ENCODE measurements at regions not wholly inside any gene's neighbourhood (a gene's known extent, or its start where the extent isn't known, plus 50 kb on each side); places are given as distances from the start of the nearest gene placed in this dataset.
"Not testable (repeated sequence)": the region's sequence is repeated elsewhere in the genome, so short reads cannot be mapped to it uniquely, and the experiment has no call there.

DNA sequence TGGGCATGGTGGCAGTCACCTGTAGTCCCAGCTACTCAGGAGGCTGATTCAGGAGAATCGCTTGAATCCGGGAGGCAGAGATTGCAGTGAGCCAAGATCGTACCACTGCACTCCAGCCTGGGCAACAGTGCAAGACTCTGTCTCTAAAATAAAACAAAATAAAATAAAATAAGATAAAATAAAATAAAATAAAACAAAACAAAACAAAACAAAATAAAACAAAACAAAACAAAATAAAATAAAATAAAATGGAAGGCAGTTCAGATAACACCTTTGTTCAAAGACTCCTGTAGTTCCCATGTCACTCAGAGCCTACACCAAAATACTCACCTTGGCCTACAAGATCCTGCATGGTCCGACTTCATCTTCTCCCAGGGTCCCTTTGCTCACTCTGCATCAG is 61.3 kb downstream of the SYF2 start:
- DNase-seq (ENCODE audit: low read depth in 2 of 3, low spot score in 2 of 3): not testable (repeated sequence)

GRCh38 chr1:25170439-25170838 is 61.9 kb downstream of the SYF2 start:
- no peak for DNase-seq (ENCODE audit: low read depth in 2 of 3, low spot score in 2 of 3)

GRCh38 chr1:25169610-25170009 is 62.7 kb downstream of the SYF2 start:
- DNase-seq (ENCODE audit: low read depth in 2 of 3, low spot score in 2 of 3): no peak

GRCh38 chr1:25169168-25169567 is 63.1 kb downstream of the SYF2 start:
- no peak for DNase-seq (ENCODE audit: low read depth in 2 of 3, low spot score in 2 of 3)

- no peak for DNase-seq (ENCODE audit: low read depth in 2 of 3, low spot score in 2 of 3)
These were observed 63.9 kb downstream of the SYF2 start for GRCh38 chr1:25168193-25169071.

DNA sequence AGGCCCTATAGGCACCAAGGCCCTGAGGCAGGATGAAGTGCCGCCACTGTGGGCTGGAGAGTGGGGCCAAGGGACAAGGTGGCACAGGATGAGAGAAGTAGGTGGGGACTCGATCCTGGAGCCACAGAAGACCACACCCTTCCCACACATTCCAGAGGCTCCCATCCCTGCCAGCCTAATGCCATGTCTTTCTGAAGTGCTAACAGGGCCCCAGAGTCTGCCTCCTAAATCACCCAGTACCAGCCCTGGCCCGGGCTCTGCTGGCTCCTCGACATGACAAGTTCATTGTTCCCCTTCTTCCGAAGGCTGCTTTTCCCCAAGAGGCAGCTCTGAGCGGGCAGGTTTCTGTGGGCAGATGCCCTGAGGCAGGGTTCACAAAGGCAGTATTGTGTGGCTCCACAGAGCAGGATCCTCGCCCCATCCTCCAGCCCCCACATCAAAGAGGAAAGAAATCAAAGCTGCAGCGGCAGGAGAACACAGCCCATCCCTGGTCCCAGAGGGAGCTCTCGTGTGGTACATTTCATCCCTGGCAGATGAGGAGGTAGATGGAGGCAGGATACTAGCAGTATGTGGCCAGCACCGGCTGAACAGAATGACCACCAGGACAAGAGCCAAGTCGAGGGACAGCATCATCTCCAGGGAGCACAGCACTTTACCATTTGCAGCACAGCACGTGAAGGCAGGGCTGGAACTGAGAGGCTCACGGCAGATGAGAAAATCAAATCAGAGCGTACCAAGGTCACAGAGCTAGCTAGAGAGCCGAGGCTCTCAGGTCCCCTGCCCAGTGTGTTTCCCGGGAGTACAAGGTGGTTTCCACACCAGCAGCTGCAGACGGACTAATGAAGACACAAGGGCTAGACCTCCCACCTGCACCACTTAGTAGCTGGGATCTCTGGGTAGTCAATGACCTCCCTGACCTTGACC is 64.8 kb downstream of the SYF2 start:
- no peak for DNase-seq (ENCODE audit: low read depth in 2 of 3, low spot score in 2 of 3)

- DNase-seq (ENCODE audit: low read depth in 2 of 3, low spot score in 2 of 3): no peak
These were observed 65.5 kb downstream of the SYF2 start for GRCh38 chr1:25166847-25167246.

DNA sequence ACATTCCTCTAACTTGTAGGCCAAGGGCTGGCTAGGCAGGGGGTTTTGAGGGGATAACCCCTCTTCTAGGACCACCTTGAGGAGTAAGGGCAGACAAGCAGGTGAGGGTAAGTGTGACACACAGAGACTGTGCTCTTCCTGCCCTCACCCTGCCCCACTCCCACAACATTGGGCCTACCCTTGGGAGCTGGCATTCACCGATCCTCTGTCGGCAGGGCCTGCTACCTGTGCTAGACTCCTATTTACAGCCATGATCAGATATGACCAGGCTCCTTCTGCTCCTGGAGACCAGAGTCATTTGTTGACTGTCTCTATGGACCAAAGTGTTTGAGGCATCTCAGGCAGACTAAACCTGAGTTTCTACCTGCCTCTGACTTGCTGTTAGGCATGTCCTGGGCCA is 68.3 kb downstream of the SYF2 start:
- DNase-seq (ENCODE audit: low read depth in 2 of 3, low spot score in 2 of 3): no peak

DNA sequence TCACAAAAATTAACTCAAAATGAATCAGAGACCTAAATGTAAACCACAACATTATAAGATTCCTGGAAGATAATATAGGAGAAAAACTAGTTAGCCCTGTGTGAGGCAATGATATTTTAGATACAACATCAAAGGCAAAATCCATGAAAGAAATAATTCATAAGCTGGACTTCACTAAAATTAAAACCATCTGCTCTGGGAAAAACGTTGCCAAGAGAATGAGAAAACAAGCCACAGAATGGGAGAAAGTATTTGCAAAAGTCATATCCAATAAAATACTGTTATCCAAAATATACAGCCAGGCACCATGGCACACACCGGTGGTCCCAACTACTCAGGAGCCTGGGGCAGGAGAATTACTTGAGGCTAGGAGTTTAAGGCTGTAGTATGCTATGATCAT is 70.3 kb downstream of the SYF2 start:
- no peak for DNase-seq (ENCODE audit: low read depth in 2 of 3, low spot score in 2 of 3)

DNA sequence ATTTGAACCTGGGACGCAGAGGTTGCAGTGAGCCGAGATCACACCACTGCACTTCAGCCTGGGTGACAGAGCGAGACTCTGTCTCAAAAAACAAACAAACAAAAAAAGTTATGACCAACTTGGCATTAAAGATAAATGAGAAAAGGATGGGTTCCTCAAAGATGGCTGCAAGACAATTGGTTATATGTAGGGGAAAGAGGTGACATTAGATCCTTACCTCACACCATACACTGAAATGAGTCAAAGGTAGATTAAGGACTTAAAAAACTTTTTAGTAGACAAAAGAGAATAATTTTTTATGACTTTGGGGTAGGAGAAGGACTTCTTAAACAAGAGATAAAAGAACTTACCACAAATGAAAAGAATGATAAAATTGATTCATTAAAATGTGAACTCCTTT is 74.5 kb downstream of the SYF2 start:
- no peak for DNase-seq (ENCODE audit: low read depth in 2 of 3, low spot score in 2 of 3)

DNA sequence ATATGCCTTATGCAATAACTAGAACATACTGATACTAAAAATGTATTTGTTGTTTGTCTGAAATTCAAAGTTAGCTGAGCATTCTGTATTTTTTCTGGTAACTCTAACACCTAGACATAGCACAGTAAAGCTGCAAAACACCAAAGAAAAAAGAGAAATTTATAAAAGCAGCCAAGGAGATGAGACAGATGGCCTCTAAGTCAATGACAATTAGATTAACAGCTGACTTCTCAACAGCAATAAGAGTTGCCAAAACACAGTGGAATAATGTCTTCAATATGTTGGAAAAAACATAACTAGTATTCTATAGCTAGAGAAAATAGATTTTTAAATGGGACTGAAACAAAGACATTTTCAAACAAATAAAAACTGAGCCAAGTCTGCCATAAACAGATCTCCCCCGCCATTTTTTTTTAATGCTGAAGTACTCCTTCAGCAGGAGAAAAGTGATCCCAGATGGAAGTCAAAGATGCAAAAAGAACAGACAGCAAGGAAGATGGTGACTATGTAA is 81.3 kb downstream of the SYF2 start:
- DNase-seq (ENCODE audit: low read depth in 2 of 3, low spot score in 2 of 3): no peak

- no peak for DNase-seq (ENCODE audit: low read depth in 2 of 3, low spot score in 2 of 3)
These were observed 83.5 kb downstream of the SYF2 start for GRCh38 chr1:25148673-25149300.

DNA sequence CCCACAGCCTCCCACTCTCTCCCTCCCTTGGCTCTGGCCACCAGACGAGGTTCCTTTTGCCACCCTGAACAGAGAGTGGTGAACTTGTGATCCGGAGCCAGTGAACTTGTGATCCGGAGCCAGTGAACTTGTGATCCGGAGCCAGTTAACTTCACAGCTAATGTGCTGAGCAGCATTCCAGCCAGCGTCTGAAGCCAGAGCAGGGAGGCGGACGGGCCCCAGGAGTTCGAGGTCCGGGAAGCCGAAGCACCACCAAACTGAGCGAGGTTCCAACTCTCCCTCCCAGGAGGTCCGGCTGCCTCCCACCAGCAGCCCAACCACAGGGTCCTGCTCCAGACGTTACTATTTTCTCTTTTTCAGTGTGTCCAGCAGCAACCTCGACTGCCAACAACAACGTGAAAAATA is 85.8 kb downstream of the SYF2 start:
- DNase-seq (ENCODE audit: low read depth in 2 of 3, low spot score in 2 of 3): no peak

GRCh38 chr1:25145775-25146393 is 86.4 kb downstream of the SYF2 start:
- no peak for DNase-seq (ENCODE audit: low read depth in 2 of 3, low spot score in 2 of 3)

DNA sequence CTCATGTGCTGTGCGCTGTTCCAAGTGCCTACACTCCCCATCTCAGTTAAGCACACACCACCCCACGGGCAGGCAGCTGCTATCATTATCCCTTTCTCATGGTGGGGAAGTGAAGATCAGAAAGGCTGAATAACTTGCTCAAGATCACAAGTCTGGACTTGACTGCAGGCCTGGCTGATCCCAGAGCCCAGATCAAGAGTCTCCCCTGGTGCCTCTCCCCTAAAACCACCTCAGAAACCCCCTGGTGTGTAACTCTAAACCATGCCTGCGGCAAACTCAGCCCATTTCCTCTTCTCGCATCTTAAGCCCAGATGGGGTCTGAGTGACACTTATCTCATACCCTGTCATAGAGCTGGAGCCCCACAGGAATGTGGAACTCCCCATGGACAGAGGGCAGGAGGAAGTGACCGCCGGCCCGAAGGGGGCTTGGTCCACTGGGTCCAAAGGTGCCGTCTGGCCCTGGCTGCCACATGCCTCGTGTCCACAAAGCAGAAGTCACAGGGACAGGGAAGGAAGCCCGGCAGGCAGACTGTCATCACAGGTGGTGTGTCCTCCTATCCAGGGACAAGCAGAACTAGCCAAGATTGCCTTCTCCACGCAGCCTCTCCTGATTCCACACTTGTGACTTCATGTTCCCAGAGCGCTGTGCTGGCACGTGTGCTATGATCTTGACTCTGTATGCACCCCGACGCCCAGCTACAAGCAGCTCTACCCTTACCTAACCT is 92.1 kb downstream of the SYF2 start:
- no peak for DNase-seq (ENCODE audit: low read depth in 2 of 3, low spot score in 2 of 3)

DNA sequence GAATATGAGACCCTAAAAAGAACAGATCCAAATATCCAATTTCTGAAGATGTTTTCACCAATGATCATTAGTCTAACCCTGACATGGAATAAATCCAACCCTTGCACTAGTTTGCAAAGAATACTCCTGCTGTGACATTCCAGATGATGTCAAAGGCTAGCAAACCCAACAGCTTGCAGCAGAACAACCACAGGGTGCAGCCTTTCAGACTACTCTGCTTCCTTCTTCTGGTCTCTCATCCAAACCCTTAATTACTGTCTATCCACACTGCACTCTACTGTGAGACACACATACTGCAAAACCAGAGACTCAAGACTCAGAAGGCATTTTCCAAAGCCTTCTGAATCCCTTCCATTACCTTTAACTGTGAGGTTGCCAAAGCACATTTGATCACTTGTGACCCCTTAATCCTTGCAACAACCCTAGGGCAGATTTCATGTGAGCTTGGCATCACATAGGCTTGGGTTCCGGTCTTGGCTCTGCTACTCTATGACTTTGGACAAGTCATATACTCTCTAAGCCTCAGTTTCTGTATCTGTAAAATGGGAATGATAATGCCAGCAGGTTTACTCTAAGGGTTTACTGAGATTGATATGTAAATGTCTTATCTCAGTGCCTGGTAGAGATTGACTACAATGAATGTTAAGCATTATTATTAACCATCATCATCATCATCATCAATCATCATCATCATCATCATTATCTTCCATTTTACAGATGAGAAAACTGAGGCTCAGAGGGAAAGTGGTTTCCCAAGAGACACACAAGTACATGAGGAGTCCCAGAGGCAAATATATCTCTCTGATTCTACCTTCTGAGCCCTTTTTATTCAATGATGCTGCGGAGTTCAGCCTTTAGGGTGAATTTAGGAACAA is 94.5 kb downstream of the SYF2 start:
- DNase-seq (ENCODE audit: low read depth in 2 of 3, low spot score in 2 of 3): no peak

GRCh38 chr1:25137106-25137505 is 95.2 kb downstream of the SYF2 start:
- DNase-seq (ENCODE audit: low read depth in 2 of 3, low spot score in 2 of 3): no peak

- DNase-seq (ENCODE audit: low read depth in 2 of 3, low spot score in 2 of 3): no peak
These were observed 96.4 kb downstream of the SYF2 start for GRCh38 chr1:25135909-25136308.

GRCh38 chr1:25134801-25135461 is 97.4 kb downstream of the SYF2 start:
- no peak for DNase-seq (ENCODE audit: low read depth in 2 of 3, low spot score in 2 of 3)
